ENCODE measurements at regions not wholly inside any gene's neighbourhood (a gene's known extent, or its start where the extent isn't known, plus 50 kb on each side); places are given as distances from the start of the nearest gene placed in this dataset.

- no peak overlapping the region for H3K23ac ChIP-seq (ENCODE audit: low read depth, low read length)
- no peak overlapping the region for H4K5ac ChIP-seq (ENCODE audit: low read depth, low read length)
- H3K4me2 ChIP-seq (ENCODE audit: low read depth, low read length) = no peak overlapping the region
- no peaks in the 10 kb centered on the region for H3K9me1 ChIP-seq (ENCODE audit: insufficient read depth, low read length)
- H4K20me1 ChIP-seq (ENCODE audit: insufficient read depth, low read length) = no peaks in the 10 kb centered on the region
- BruUV-seq (replicated peaks) = no TSS peak
- H3K56ac ChIP-seq (ENCODE audit: extremely low read depth, insufficient read depth, low read length) = no peak overlapping the region
- dilution Hi-C loops (cut with HindIII; ENCODE audit: low sequenced_read_pairs, unreplicated experiment) = no loop called here
- CTCF ChIA-PET = no interaction called here
- no peak overlapping the region for H3K18ac ChIP-seq (ENCODE audit: low read depth, low read length)
- H4K91ac ChIP-seq (ENCODE audit: insufficient read depth, low read depth, low read length) = no peak overlapping the region
- H3K27me3 ChIP-seq (ENCODE audit: control insufficient read depth, insufficient read depth, low read length) = no peaks in the 10 kb centered on the region
- no peak overlapping the region for H3K9ac ChIP-seq (ENCODE audit: low read depth, low read length)
- no peaks in the 10 kb centered on the region for H3K36me3 ChIP-seq (ENCODE audit: control insufficient read depth, insufficient read depth, low read length)
- no peak overlapping the region for H2AK9ac ChIP-seq (replicated peaks; ENCODE audit: low read depth, low read length, poor library complexity)
- POLR2A ChIA-PET (ENCODE audit: unreplicated experiment) = no interaction called here
- WGBS, 2 experiments (ENCODE audit: extremely low coverage in 2 of 2, insufficient read length in 1 of 2) = no CpG with 5 or more reads among the region's 2 CpGs
- H3K4ac ChIP-seq (ENCODE audit: low read depth, low read length) = no peak overlapping the region
- ATAC-seq (ENCODE audit: low read depth) (no peak), DNase-seq (no peak)
- H2AFZ ChIP-seq (replicated peaks; ENCODE audit: low read length, poor library complexity) = no peak overlapping the region
- no peak overlapping the region for H2BK15ac ChIP-seq (ENCODE audit: low read depth, low read length)
- no peaks in the 10 kb centered on the region for H3K79me1 ChIP-seq (ENCODE audit: low read depth in 1 of 2, low read length in 2 of 2)
- no peak overlapping the region for H2BK120ac ChIP-seq (ENCODE audit: low read depth, low read length)
- no peak overlapping the region for H4K8ac ChIP-seq (ENCODE audit: low read depth in 2 of 2, low read length in 2 of 2)
- H3K9me3 ChIP-seq (ENCODE audit: control insufficient read depth, insufficient read depth, low read length) = no peaks in the 10 kb centered on the region
- H3K4me3 ChIP-seq (ENCODE audit: insufficient read depth, low read depth, low read length) = no peak overlapping the region
- H3K4me1 ChIP-seq (ENCODE audit: control insufficient read depth, insufficient read depth, low read length) = no peaks in the 10 kb centered on the region
- H2BK5ac ChIP-seq (ENCODE audit: low read depth, low read length, poor library complexity, severe bottlenecking) = no peak overlapping the region
- intact Hi-C loops (cut with micrococcal nuclease) = no loop called here
- no peak overlapping the region for H3K27ac ChIP-seq (ENCODE audit: insufficient read depth, low read length)
- in situ Hi-C loops (cut with MboI; ENCODE audit: low sequenced_read_pairs) = no loop called here
- no peak overlapping the region for H2AK5ac ChIP-seq (ENCODE audit: low read depth, low read length)
- TF ChIP-seq MAZ (IDR thresholded peaks at IDR 0.05; ENCODE audit: borderline replicate concordance, low read depth, low read length) (no peak), NFE2L2 (IDR thresholded peaks at IDR 0.05; ENCODE audit: low read depth, low read length) (no peak)
- no peak overlapping the region for H3K14ac ChIP-seq (replicated peaks; ENCODE audit: low read depth, low read length)
- no peak overlapping the region for H2BK20ac ChIP-seq (ENCODE audit: low read depth, low read length)
These were observed 353.7 kb upstream of the CHRM2 start for GRCh38 chr7:136514776-136515175.
